ENCODE measurements at regions not wholly inside any gene's neighbourhood (a gene's known extent, or its start where the extent isn't known, plus 50 kb on each side); places are given as distances from the start of the nearest gene placed in this dataset.

DNA sequence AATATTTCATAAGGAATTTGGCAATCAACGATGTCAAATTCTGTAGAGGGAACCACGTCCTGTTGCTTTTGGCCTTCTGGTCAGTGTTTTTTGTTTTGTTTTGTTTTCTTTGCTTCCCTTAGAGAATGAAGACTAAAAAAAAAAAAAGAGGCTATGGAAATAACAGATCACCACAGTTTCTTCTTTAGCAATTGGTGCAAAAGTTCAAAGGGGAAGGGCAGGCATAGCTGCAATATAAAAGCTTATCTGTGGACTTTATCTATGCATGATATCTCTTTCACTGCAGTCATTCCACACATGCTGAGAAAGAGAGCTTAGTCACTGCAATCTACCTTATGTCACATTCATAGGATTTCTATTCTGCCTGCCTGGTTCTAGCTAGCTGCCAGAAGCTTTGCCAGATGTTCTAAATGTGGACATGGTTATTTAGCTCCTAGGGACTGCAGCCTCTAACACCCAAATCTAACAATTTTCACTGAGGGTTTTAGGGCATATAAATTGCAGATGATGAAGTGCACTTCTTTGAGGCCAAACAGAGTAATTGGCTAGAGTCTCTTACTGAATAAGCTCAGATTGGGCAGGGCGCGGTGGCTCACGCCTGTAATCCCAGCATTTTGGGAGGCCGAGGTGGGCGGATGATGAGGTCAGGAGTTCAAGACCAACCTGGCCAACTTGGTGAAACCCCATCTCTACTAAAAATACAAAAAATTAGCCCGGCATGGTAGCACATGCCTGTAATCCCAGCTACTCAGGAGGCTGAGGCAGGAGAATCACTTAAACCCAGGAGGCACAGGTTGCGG is 637.2 kb downstream of the NTRK3 start:
- no peak for DNase-seq (ENCODE audit: low spot score in 2 of 2)
- whole genome bisulfite sequencing = 66% methylated on average over 9 of the region's 9 CpGs
- no peaks in the 10 kb centered on the region for H3K36me3 ChIP-seq
- peak overlapping the region; percentile 78 for H3K27ac ChIP-seq
- TF ChIP-seq EP300 (IDR thresholded peaks at IDR 0.05) = no peak
- TF ChIP-seq POLR2AphosphoS5 (IDR thresholded peaks at IDR 0.05) = no peak
- TF ChIP-seq, protein P1, sequence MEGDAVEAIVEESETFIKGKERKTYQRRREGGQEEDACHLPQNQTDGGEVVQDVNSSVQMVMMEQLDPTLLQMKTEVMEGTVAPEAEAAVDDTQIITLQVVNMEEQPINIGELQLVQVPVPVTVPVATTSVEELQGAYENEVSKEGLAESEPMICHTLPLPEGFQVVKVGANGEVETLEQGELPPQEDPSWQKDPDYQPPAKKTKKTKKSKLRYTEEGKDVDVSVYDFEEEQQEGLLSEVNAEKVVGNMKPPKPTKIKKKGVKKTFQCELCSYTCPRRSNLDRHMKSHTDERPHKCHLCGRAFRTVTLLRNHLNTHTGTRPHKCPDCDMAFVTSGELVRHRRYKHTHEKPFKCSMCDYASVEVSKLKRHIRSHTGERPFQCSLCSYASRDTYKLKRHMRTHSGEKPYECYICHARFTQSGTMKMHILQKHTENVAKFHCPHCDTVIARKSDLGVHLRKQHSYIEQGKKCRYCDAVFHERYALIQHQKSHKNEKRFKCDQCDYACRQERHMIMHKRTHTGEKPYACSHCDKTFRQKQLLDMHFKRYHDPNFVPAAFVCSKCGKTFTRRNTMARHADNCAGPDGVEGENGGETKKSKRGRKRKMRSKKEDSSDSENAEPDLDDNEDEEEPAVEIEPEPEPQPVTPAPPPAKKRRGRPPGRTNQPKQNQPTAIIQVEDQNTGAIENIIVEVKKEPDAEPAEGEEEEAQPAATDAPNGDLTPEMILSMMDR (IDR thresholded peaks at IDR 0.05) = no peak
- TF ChIP-seq POLR2A (IDR thresholded peaks at IDR 0.05) = no peak
- H3K27me3 ChIP-seq = no peaks in the 10 kb centered on the region
- H3K4me1 ChIP-seq = peaks cover 8% of the 10 kb centered on the region
- no peaks in the 10 kb centered on the region for H3K9me3 ChIP-seq
- H3K4me3 ChIP-seq = no peak overlapping the region

DNA sequence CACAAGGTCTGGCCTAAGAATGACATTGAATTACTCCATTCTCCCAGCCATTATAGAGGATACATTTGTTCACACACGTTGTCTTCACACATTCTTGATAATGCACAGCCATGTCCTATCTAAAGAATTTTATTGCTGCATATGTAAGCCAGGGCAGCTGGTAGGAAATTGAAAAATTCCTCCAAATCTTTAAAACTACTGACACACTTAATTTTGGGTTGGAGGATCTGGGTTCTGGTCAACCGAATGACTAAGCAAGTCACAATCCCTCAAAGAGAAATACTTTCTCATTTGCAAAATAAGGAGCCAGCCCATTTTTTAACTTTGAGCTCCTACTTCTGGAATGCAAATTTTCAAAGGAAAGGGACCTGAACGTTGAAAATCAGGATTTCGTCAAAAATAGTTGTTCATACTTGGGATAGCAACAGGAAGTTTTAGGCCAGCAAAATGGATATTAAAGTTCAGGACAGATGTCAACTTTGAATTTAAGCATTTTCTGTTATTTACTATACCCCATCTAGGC is 638.3 kb downstream of the NTRK3 start:
- no peak for TF ChIP-seq POLR2AphosphoS5 (IDR thresholded peaks at IDR 0.05)
- no peak for TF ChIP-seq POLR2A (IDR thresholded peaks at IDR 0.05)
- TF ChIP-seq, protein P1 (IDR thresholded peaks at IDR 0.05) = no peak
- TF ChIP-seq EP300 (IDR thresholded peaks at IDR 0.05) = no peak
- Histone ChIP-seq H3K9me3 (no peaks in the 10 kb centered on the region), H3K27ac (peak overlapping the region; percentile 78), H3K36me3 (no peaks in the 10 kb centered on the region), H3K4me1 (peaks cover 8% of the 10 kb centered on the region), H3K4me3 (no peak overlapping the region), H3K27me3 (no peaks in the 10 kb centered on the region)
- 74% methylated on average over 4 of the region's 4 CpGs for WGBS
- no peak for DNase-seq (ENCODE audit: low spot score in 2 of 2)

DNA sequence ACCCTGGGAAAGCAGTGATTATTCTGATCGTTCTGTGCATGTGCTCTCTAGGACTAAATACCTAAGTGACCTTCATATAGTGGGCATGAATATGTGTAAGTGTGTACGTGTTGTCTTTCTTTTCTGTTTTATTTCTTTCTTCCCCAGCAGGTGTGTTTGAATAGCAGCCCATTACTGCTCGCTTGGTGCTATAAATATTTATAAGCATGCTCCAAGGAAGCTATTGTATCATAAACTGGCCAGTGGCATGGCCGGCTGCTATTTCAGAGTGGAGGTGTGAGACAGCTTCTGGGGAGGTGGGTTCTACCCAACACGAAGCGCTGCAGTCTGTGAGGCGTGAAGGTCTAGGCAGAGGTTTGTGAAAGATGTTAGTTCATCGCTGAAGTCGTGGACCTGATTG is 641.8 kb downstream of the NTRK3 start:
- TF ChIP-seq POLR2AphosphoS5 (IDR thresholded peaks at IDR 0.05) (no peak), EP300 (IDR thresholded peaks at IDR 0.05) (no peak), POLR2A (IDR thresholded peaks at IDR 0.05) (no peak)
- no peak for DNase-seq (ENCODE audit: low spot score in 2 of 2)
- 88% methylated on average over 9 of the region's 9 CpGs for WGBS

DNA sequence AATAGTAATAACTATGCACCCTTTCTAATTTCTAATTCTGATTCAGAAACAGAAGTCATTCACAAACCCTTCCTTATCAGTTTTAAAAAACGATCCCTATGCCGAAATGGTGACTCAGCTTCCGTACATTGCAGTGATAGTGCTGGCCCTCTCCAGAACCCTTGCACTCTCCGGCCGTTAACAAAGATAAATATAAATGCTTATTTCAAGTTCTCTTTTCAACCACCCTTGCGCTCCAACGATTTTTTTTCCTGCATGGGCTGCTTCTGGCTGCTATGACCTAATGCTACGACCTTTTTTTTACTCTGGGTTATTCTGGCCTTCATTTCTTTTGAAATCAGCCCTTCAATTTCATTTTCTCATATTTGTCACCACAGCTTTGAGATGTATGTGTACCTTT is 646.2 kb downstream of the NTRK3 start:
- H3K4me1 ChIP-seq = peaks cover 10% of the 10 kb centered on the region
- no peak overlapping the region for H3K27ac ChIP-seq
- 89% methylated on average over 8 of the region's 8 CpGs for WGBS
- no peak overlapping the region for H3K4me3 ChIP-seq
- TF ChIP-seq, protein P1 (IDR thresholded peaks at IDR 0.05) = no peak
- TF ChIP-seq POLR2AphosphoS5 (IDR thresholded peaks at IDR 0.05) (no peak), EP300 (IDR thresholded peaks at IDR 0.05) (no peak), POLR2A (IDR thresholded peaks at IDR 0.05) (no peak)
- H3K27me3 ChIP-seq = no peaks in the 10 kb centered on the region
- H3K36me3 ChIP-seq = no peaks in the 10 kb centered on the region
- H3K9me3 ChIP-seq = no peaks in the 10 kb centered on the region
- DNase-seq (ENCODE audit: low spot score in 2 of 2) = no peak

More for the DNA sequence above, 641.8 kb downstream of the NTRK3 start:
- H3K4me1 ChIP-seq = peaks cover 14% of the 10 kb centered on the region
- H3K27me3 ChIP-seq = no peaks in the 10 kb centered on the region
- H3K36me3 ChIP-seq = no peaks in the 10 kb centered on the region
- no peaks in the 10 kb centered on the region for H3K9me3 ChIP-seq
- no peak overlapping the region for H3K4me3 ChIP-seq
- H3K27ac ChIP-seq = no peak overlapping the region

DNA sequence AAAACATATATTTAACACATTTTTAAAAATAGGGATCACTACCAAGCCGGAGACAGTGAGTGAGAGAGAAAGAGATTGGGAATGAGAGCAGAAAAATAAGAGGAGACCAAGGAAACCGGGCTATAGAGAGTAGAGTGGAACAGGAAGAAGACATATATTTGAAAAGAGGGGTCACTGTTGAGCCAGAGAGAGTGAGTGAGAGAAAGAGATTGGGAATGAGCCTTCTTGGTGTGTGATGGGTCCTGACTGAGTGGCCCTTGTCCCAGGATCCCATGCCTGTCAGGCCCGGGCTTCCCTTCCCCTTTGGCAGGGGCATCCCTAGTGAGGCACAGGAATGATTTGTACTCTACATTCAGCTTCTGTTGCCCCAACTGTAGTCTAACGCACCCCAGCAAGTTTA is 646.6 kb downstream of the NTRK3 start:
- Histone ChIP-seq H3K9me3 (no peaks in the 10 kb centered on the region), H3K27ac (no peak overlapping the region), H3K4me3 (no peak overlapping the region), H3K36me3 (no peaks in the 10 kb centered on the region), H3K4me1 (peaks cover 10% of the 10 kb centered on the region), H3K27me3 (no peaks in the 10 kb centered on the region)
- 64% methylated on average over 4 of the region's 4 CpGs for WGBS
- TF ChIP-seq EP300 (IDR thresholded peaks at IDR 0.05) = no peak
- TF ChIP-seq, protein P1 (IDR thresholded peaks at IDR 0.05) = no peak
- no peak for TF ChIP-seq POLR2AphosphoS5 (IDR thresholded peaks at IDR 0.05)
- no peak for TF ChIP-seq POLR2A (IDR thresholded peaks at IDR 0.05)
- DNase-seq (ENCODE audit: low spot score in 2 of 2) = no peak

Measured in suprapubic skin (tissue), 4 donors.